ENCODE measurements at regions not wholly inside any gene's neighbourhood (a gene's known extent, or its start where the extent isn't known, plus 50 kb on each side); places are given as distances from the start of the nearest gene placed in this dataset.

DNA sequence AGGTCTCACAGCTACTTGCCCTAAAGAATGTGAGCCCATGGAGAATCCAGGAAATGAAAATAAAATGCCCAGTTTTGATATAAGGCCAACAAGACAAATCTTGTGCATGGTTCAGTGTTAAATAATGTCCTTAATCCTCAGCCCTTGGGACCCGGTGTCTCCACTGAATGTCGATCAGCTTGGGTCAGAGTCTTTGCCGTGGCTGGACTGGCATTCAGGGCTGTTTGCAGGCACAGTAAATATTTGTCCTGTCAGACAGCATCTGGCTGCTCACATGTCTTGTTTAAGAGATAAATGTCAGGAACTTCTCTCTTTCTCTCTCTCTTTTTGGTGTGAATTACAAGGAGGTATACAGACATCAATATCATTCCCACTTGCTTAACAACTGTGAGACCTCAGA lies 452.5 kb downstream of the FUT8 start:
- DNase-seq (no peak), ATAC-seq (no peak)
- H3K9me3 ChIP-seq: no peaks in the 10 kb centered on the region
- no peak overlapping the region for H3K27ac ChIP-seq
- H3K4me1 ChIP-seq: peaks cover 12% of the 10 kb centered on the region
- H3K36me3 ChIP-seq (replicated peaks in 1 of 2; ENCODE audit: insufficient read depth in 1 of 2, low read depth in 2 of 2): no peaks in the 10 kb centered on the region
- TF ChIP-seq, protein P1, sequence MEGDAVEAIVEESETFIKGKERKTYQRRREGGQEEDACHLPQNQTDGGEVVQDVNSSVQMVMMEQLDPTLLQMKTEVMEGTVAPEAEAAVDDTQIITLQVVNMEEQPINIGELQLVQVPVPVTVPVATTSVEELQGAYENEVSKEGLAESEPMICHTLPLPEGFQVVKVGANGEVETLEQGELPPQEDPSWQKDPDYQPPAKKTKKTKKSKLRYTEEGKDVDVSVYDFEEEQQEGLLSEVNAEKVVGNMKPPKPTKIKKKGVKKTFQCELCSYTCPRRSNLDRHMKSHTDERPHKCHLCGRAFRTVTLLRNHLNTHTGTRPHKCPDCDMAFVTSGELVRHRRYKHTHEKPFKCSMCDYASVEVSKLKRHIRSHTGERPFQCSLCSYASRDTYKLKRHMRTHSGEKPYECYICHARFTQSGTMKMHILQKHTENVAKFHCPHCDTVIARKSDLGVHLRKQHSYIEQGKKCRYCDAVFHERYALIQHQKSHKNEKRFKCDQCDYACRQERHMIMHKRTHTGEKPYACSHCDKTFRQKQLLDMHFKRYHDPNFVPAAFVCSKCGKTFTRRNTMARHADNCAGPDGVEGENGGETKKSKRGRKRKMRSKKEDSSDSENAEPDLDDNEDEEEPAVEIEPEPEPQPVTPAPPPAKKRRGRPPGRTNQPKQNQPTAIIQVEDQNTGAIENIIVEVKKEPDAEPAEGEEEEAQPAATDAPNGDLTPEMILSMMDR (IDR thresholded peaks at IDR 0.05): no peak
- no peak for TF ChIP-seq POLR2A (IDR thresholded peaks at IDR 0.05)
- H3K27me3 ChIP-seq: no peaks in the 10 kb centered on the region
- WGBS, 2 donors: 20 to 34% methylated on average over 3 of the region's 3 CpGs
- no peak overlapping the region for H3K4me3 ChIP-seq
- intact Hi-C loops (cut with DNase I): no loop called here

GRCh38 chr14:65866448-65866847 lies 453.9 kb downstream of the FUT8 start:
- no peak for ATAC-seq
- Histone ChIP-seq H3K27me3 (no peaks in the 10 kb centered on the region), H3K4me1 (peaks cover 12% of the 10 kb centered on the region), H3K27ac (no peak overlapping the region), H3K36me3 (replicated peaks in 1 of 2; ENCODE audit: insufficient read depth in 1 of 2, low read depth in 2 of 2) (no peaks in the 10 kb centered on the region), H3K4me3 (no peak overlapping the region), H3K9me3 (no peaks in the 10 kb centered on the region)
- WGBS, 2 donors: 87 to 94% methylated on average over 3 of the region's 3 CpGs
- intact Hi-C loops (cut with DNase I): no loop called here
- TF ChIP-seq, protein P1 (IDR thresholded peaks at IDR 0.05): no peak
- TF ChIP-seq POLR2A (IDR thresholded peaks at IDR 0.05): no peak
- no peak for DNase-seq

DNA sequence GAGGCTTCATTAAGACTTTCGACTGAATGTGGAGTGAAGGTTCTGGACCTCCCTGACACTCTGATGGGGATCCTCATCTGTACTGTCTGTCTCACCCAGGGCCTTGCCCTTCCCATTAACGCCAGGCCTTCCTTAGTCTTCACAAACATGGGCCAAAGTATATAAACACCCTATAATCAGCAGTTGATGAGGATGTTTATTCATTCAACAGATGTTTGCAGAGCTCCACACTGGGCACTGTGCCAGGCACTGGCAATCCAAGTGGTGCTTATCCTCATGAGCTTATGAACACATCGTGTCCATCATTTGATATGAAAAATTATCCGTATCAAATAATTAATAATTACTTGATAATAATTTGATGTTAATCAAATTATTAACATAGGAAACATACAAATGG lies 454.4 kb downstream of the FUT8 start:
- DNase-seq (peak in 2 of 4 donors; percentile 19 to 28), ATAC-seq (no peak)
- WGBS, 2 donors: 44 to 52% methylated on average over 4 of the region's 4 CpGs
- no peaks in the 10 kb centered on the region for H3K27me3 ChIP-seq
- H3K4me1 ChIP-seq: peaks cover 12% of the 10 kb centered on the region
- no peak overlapping the region for H3K4me3 ChIP-seq
- TF ChIP-seq POLR2A (IDR thresholded peaks at IDR 0.05): no peak
- TF ChIP-seq, protein P1 (IDR thresholded peaks at IDR 0.05): no peak
- no peak overlapping the region for H3K27ac ChIP-seq
- intact Hi-C loops (cut with DNase I): no loop called here
- no peaks in the 10 kb centered on the region for H3K9me3 ChIP-seq
- H3K36me3 ChIP-seq (replicated peaks in 1 of 2; ENCODE audit: insufficient read depth in 1 of 2, low read depth in 2 of 2): no peaks in the 10 kb centered on the region

GRCh38 chr14:65867333-65867732 lies 454.8 kb downstream of the FUT8 start:
- no peak overlapping the region for H3K4me3 ChIP-seq
- no peaks in the 10 kb centered on the region for H3K27me3 ChIP-seq
- H3K9me3 ChIP-seq: no peaks in the 10 kb centered on the region
- TF ChIP-seq POLR2A (IDR thresholded peaks at IDR 0.05): no peak
- TF ChIP-seq, protein P1 (IDR thresholded peaks at IDR 0.05): no peak
- no peak overlapping the region for H3K27ac ChIP-seq
- ATAC-seq (no peak), DNase-seq (no peak)
- WGBS, 2 donors: 88 to 100% methylated on average over 3 of the region's 3 CpGs
- intact Hi-C loops (cut with DNase I): no loop called here
- no peaks in the 10 kb centered on the region for H3K36me3 ChIP-seq (replicated peaks in 1 of 2; ENCODE audit: insufficient read depth in 1 of 2, low read depth in 2 of 2)
- peaks cover 12% of the 10 kb centered on the region for H3K4me1 ChIP-seq

- WGBS, 2 donors: 89 to 92% methylated on average over 2 of the region's 2 CpGs
- no peak overlapping the region for H3K4me3 ChIP-seq
- DNase-seq: no peak
- H3K36me3 ChIP-seq (replicated peaks in 1 of 2; ENCODE audit: insufficient read depth in 1 of 2, low read depth in 2 of 2): no peaks in the 10 kb centered on the region
- TF ChIP-seq, protein P1 (IDR thresholded peaks at IDR 0.05): no peak
- H3K9me3 ChIP-seq: no peaks in the 10 kb centered on the region
- H3K27ac ChIP-seq: no peak overlapping the region
- no peak for ATAC-seq
- H3K4me1 ChIP-seq: no peaks in the 10 kb centered on the region
- H3K27me3 ChIP-seq: no peaks in the 10 kb centered on the region
- intact Hi-C loops (cut with DNase I): no loop called here
Measured at GRCh38 chr14:65872536-65872935, 460.0 kb downstream of the FUT8 start.

Data from body of pancreas (tissue), 4 donors.